Choroid plexus epithelial cell (primary cell): ENCODE measurements at regions not wholly inside any gene's neighbourhood (a gene's known extent, or its start where the extent isn't known, plus 50 kb on each side); places are given as distances from the start of the nearest gene placed in this dataset.

ENCODE experiments used
- DNase-seq: peaks from one replicate; pipeline ENCODE4 v3.0.0-alpha.2; 2010; ENCODE audit warnings: low read depth
- H3K4me3 ChIP-seq: 2 replicates; pipeline ENCODE4 v1.5.1; 2011; ENCODE audit warnings: low read depth, mild to moderate bottlenecking, control low read depth, low read length, moderate library complexity
- TF ChIP-seq, protein P1 (sequence below): conservative IDR thresholded peaks from 2 replicates; pipeline ENCODE4 v1.5.1; 2011; ENCODE audit warnings: low read depth, mild to moderate bottlenecking, control low read depth, inconsistent platforms, low read length, moderate library complexity

DNA sequence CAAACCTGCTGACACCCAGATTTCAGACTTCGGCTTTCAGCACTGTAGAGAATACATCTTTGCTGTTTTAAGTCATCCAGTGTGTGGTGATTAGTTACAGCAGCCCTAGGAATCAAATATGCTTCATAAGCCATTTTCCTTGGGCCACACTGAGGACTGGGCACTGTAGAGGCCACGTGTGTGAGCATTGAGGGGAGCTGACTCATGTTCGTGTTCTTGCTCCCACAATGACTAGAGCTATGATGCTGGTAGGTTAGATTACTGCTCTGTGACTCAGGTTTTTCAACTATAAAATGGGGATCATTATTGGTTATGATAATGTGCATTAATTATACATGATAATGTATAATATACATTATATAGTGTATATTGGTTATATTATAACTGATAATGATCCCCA lies 96.5 kb upstream of the PALM2AKAP2 start:
- DNase-seq, result no peak
- TF ChIP-seq, protein P1, sequence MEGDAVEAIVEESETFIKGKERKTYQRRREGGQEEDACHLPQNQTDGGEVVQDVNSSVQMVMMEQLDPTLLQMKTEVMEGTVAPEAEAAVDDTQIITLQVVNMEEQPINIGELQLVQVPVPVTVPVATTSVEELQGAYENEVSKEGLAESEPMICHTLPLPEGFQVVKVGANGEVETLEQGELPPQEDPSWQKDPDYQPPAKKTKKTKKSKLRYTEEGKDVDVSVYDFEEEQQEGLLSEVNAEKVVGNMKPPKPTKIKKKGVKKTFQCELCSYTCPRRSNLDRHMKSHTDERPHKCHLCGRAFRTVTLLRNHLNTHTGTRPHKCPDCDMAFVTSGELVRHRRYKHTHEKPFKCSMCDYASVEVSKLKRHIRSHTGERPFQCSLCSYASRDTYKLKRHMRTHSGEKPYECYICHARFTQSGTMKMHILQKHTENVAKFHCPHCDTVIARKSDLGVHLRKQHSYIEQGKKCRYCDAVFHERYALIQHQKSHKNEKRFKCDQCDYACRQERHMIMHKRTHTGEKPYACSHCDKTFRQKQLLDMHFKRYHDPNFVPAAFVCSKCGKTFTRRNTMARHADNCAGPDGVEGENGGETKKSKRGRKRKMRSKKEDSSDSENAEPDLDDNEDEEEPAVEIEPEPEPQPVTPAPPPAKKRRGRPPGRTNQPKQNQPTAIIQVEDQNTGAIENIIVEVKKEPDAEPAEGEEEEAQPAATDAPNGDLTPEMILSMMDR, result no peak
- no peak overlapping the region for H3K4me3 ChIP-seq

- no peak overlapping the region for H3K4me3 ChIP-seq
- no peak for DNase-seq
- TF ChIP-seq, protein P1, result no peak
These were observed 90.3 kb upstream of the PALM2AKAP2 start for GRCh38 chr9:109689701-109690100.

DNA sequence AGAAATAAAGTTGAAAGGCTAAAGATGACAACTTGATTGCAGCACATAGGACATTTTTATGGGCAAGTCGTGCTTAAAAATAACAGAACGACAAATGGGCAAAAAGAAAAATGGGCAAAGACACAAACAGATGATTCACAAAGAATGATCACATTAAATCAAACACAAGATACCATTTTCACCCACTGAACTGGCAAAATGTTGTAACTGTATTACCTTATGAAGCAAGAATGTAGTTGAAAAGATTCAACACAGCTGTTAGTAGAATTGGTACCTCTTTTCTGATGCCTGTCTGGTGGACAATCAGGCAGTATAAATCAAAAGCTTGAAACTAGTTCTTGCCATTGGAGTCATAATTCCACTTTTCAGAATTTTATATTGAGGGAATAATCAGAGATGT lies 81.0 kb upstream of the PALM2AKAP2 start:
- TF ChIP-seq, protein P1, result no peak
- H3K4me3 ChIP-seq, result no peak overlapping the region
- DNase-seq, result no peak

DNA sequence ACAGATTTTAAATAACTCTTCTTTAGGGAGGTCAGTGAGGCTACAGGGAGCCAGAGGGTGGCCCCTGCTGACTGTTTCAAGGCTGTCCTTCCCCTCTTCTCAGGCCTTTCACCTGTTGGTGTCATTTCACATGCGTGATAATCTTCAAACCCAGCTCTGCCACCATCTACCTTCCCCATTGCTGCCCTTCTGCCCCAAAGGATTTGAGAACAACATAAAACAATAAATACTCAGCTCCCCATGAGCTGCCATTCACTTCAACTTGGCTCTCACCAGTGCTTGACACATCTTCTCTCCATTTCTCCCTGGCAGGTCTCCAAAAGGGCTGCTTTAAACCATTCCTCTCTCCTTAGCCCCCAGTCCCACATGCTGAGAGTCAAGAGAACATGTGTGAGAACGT lies 75.5 kb upstream of the PALM2AKAP2 start:
- H3K4me3 ChIP-seq, result no peak overlapping the region
- peak; percentile 7 for DNase-seq
- TF ChIP-seq, protein P1, result no peak

GRCh38 chr9:109705515-109705914 lies 74.5 kb upstream of the PALM2AKAP2 start:
- TF ChIP-seq, protein P1, result peak; percentile 13
- no peak overlapping the region for H3K4me3 ChIP-seq
- peak; percentile 52 for DNase-seq

DNA sequence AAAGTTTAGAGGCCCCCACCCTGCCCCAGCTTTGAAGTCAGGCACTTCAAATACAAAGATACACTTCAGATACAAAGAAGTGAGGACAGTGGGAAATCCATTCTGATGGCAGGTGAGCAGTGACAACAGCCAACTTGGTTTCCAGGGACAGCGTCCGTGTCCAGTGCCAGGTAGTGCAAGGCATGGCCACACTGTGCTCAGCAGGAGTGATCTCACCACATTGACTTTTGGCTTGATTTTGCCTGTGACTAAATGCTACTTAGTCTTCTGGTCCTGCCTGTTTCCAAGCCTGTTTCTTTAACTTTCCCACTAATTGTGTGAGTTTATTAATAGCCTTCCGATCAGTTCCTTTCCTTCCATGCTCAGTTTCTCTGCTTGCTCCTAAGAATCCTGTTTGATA lies 72.6 kb upstream of the PALM2AKAP2 start:
- no peak overlapping the region for H3K4me3 ChIP-seq
- TF ChIP-seq, protein P1, result no peak
- no peak for DNase-seq

DNA sequence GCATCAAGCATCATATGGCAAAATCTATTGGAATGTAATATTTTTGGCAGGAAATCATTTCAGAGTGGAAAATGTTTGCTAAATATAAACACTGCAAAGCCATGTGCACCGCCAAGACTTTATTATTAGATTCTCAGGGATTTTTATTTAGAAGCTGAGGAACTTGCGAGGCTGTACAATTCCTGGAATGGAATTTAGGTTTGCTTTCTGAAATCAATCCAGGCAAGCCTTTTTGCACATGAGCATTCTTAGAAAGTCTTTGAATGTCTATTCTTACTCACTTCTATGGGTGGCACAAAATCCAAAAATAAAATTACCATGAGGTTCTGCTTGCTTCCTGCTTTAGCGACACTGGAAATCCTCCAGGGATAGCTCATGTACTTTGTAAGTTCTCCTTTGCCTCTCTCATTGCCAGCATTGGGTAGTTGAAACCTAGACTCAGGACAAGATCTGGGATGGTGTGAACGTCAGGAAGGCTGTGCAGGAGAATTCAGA lies 71.5 kb upstream of the PALM2AKAP2 start:
- TF ChIP-seq, protein P1, result no peak
- DNase-seq, result peak; percentile 43
- H3K4me3 ChIP-seq, result no peak overlapping the region
